ENCODE measurements at regions not wholly inside any gene's neighbourhood (a gene's known extent, or its start where the extent isn't known, plus 50 kb on each side); places are given as distances from the start of the nearest gene placed in this dataset.

- no peaks in the 10 kb centered on the region for H3K9me3 ChIP-seq (ENCODE audit: low read length)
- no peak overlapping the region for H3K4me3 ChIP-seq (ENCODE audit: low read depth in 1 of 2, low read length in 2 of 2)
- no peaks in the 10 kb centered on the region for H3K4me1 ChIP-seq (ENCODE audit: insufficient read depth, low read length)
- no peaks in the 10 kb centered on the region for H3K27me3 ChIP-seq (ENCODE audit: control insufficient read depth in 1 of 2, insufficient read depth in 2 of 2, low read length in 2 of 2)
- H3K27ac ChIP-seq (ENCODE audit: low read depth, low read length), result no peak overlapping the region
- no peaks in the 10 kb centered on the region for H3K36me3 ChIP-seq (ENCODE audit: insufficient read depth, low read length)
- H3K9ac ChIP-seq (ENCODE audit: low read length), result no peak overlapping the region
These were observed 310.0 kb upstream of the LRIG3 start for GRCh38 chr12:59230334-59230733.

GRCh38 chr12:59219148-59219547, 298.8 kb upstream of the LRIG3 start:
- Histone ChIP-seq H3K9ac (ENCODE audit: low read length) (no peak overlapping the region), H3K4me3 (ENCODE audit: low read depth in 1 of 2, low read length in 2 of 2) (no peak overlapping the region), H3K4me1 (ENCODE audit: insufficient read depth, low read length) (no peaks in the 10 kb centered on the region), H3K36me3 (ENCODE audit: insufficient read depth, low read length) (no peaks in the 10 kb centered on the region), H3K27ac (ENCODE audit: low read depth, low read length) (no peak overlapping the region), H3K27me3 (ENCODE audit: control insufficient read depth in 1 of 2, insufficient read depth in 2 of 2, low read length in 2 of 2) (no peaks in the 10 kb centered on the region), H3K9me3 (ENCODE audit: low read length) (no peaks in the 10 kb centered on the region)

- no peaks in the 10 kb centered on the region for H3K9me3 ChIP-seq (ENCODE audit: low read length)
- H3K4me3 ChIP-seq (ENCODE audit: low read depth in 1 of 2, low read length in 2 of 2), result no peak overlapping the region
- no peak overlapping the region for H3K27ac ChIP-seq (ENCODE audit: low read depth, low read length)
- no peaks in the 10 kb centered on the region for H3K27me3 ChIP-seq (ENCODE audit: control insufficient read depth in 1 of 2, insufficient read depth in 2 of 2, low read length in 2 of 2)
- H3K9ac ChIP-seq (ENCODE audit: low read length), result no peak overlapping the region
- no peaks in the 10 kb centered on the region for H3K4me1 ChIP-seq (ENCODE audit: insufficient read depth, low read length)
- no peaks in the 10 kb centered on the region for H3K36me3 ChIP-seq (ENCODE audit: insufficient read depth, low read length)
These were observed 276.7 kb upstream of the LRIG3 start for GRCh38 chr12:59196989-59197388.

GRCh38 chr12:59194794-59195193, 274.5 kb upstream of the LRIG3 start:
- Histone ChIP-seq H3K9me3 (ENCODE audit: low read length) (no peaks in the 10 kb centered on the region), H3K4me3 (ENCODE audit: low read depth in 1 of 2, low read length in 2 of 2) (no peak overlapping the region), H3K27ac (ENCODE audit: low read depth, low read length) (no peak overlapping the region), H3K4me1 (ENCODE audit: insufficient read depth, low read length) (no peaks in the 10 kb centered on the region), H3K36me3 (ENCODE audit: insufficient read depth, low read length) (no peaks in the 10 kb centered on the region), H3K9ac (ENCODE audit: low read length) (no peak overlapping the region), H3K27me3 (ENCODE audit: control insufficient read depth in 1 of 2, insufficient read depth in 2 of 2, low read length in 2 of 2) (no peaks in the 10 kb centered on the region)

GRCh38 chr12:59193476-59194050, 273.3 kb upstream of the LRIG3 start:
- Histone ChIP-seq H3K36me3 (ENCODE audit: insufficient read depth, low read length) (no peaks in the 10 kb centered on the region), H3K4me1 (ENCODE audit: insufficient read depth, low read length) (no peaks in the 10 kb centered on the region), H3K9me3 (ENCODE audit: low read length) (no peaks in the 10 kb centered on the region), H3K27ac (ENCODE audit: low read depth, low read length) (no peak overlapping the region), H3K27me3 (ENCODE audit: control insufficient read depth in 1 of 2, insufficient read depth in 2 of 2, low read length in 2 of 2) (no peaks in the 10 kb centered on the region), H3K4me3 (ENCODE audit: low read depth in 1 of 2, low read length in 2 of 2) (no peak overlapping the region), H3K9ac (ENCODE audit: low read length) (no peak overlapping the region)

- Histone ChIP-seq H3K9ac (ENCODE audit: low read length) (no peak overlapping the region), H3K4me3 (ENCODE audit: low read depth in 1 of 2, low read length in 2 of 2) (no peak overlapping the region), H3K27me3 (ENCODE audit: control insufficient read depth in 1 of 2, insufficient read depth in 2 of 2, low read length in 2 of 2) (no peaks in the 10 kb centered on the region), H3K9me3 (ENCODE audit: low read length) (no peaks in the 10 kb centered on the region), H3K4me1 (ENCODE audit: insufficient read depth, low read length) (no peaks in the 10 kb centered on the region), H3K27ac (ENCODE audit: low read depth, low read length) (no peak overlapping the region), H3K36me3 (ENCODE audit: insufficient read depth, low read length) (no peaks in the 10 kb centered on the region)
These were observed 271.1 kb upstream of the LRIG3 start for GRCh38 chr12:59191372-59191771.

- no peaks in the 10 kb centered on the region for H3K27me3 ChIP-seq (ENCODE audit: control insufficient read depth in 1 of 2, insufficient read depth in 2 of 2, low read length in 2 of 2)
- H3K4me1 ChIP-seq (ENCODE audit: insufficient read depth, low read length), result no peaks in the 10 kb centered on the region
- H3K4me3 ChIP-seq (ENCODE audit: low read depth in 1 of 2, low read length in 2 of 2), result no peak overlapping the region
- no peaks in the 10 kb centered on the region for H3K9me3 ChIP-seq (ENCODE audit: low read length)
- H3K27ac ChIP-seq (ENCODE audit: low read depth, low read length), result no peak overlapping the region
- H3K9ac ChIP-seq (ENCODE audit: low read length), result no peak overlapping the region
- H3K36me3 ChIP-seq (ENCODE audit: insufficient read depth, low read length), result no peaks in the 10 kb centered on the region
These were observed 266.1 kb upstream of the LRIG3 start for GRCh38 chr12:59186451-59186850.

- Histone ChIP-seq H3K4me1 (ENCODE audit: insufficient read depth, low read length) (no peaks in the 10 kb centered on the region), H3K9me3 (ENCODE audit: low read length) (no peaks in the 10 kb centered on the region), H3K9ac (ENCODE audit: low read length) (no peak overlapping the region), H3K27ac (ENCODE audit: low read depth, low read length) (no peak overlapping the region), H3K27me3 (ENCODE audit: control insufficient read depth in 1 of 2, insufficient read depth in 2 of 2, low read length in 2 of 2) (no peaks in the 10 kb centered on the region), H3K4me3 (ENCODE audit: low read depth in 1 of 2, low read length in 2 of 2) (no peak overlapping the region), H3K36me3 (ENCODE audit: insufficient read depth, low read length) (no peaks in the 10 kb centered on the region)
These were observed 265.0 kb upstream of the LRIG3 start for GRCh38 chr12:59185295-59185694.

- Histone ChIP-seq H3K4me3 (ENCODE audit: low read depth in 1 of 2, low read length in 2 of 2) (no peak overlapping the region), H3K4me1 (ENCODE audit: insufficient read depth, low read length) (no peaks in the 10 kb centered on the region), H3K27me3 (ENCODE audit: control insufficient read depth in 1 of 2, insufficient read depth in 2 of 2, low read length in 2 of 2) (no peaks in the 10 kb centered on the region), H3K36me3 (ENCODE audit: insufficient read depth, low read length) (no peaks in the 10 kb centered on the region), H3K9ac (ENCODE audit: low read length) (no peak overlapping the region), H3K27ac (ENCODE audit: low read depth, low read length) (no peak overlapping the region), H3K9me3 (ENCODE audit: low read length) (no peaks in the 10 kb centered on the region)
These were observed 262.6 kb upstream of the LRIG3 start for GRCh38 chr12:59182658-59183455.

GRCh38 chr12:59182191-59182590, 261.9 kb upstream of the LRIG3 start:
- no peaks in the 10 kb centered on the region for H3K4me1 ChIP-seq (ENCODE audit: insufficient read depth, low read length)
- H3K27me3 ChIP-seq (ENCODE audit: control insufficient read depth in 1 of 2, insufficient read depth in 2 of 2, low read length in 2 of 2), result no peaks in the 10 kb centered on the region
- no peak overlapping the region for H3K27ac ChIP-seq (ENCODE audit: low read depth, low read length)
- no peak overlapping the region for H3K4me3 ChIP-seq (ENCODE audit: low read depth in 1 of 2, low read length in 2 of 2)
- no peaks in the 10 kb centered on the region for H3K9me3 ChIP-seq (ENCODE audit: low read length)
- H3K9ac ChIP-seq (ENCODE audit: low read length), result no peak overlapping the region
- H3K36me3 ChIP-seq (ENCODE audit: insufficient read depth, low read length), result no peaks in the 10 kb centered on the region

GRCh38 chr12:59181196-59181777, 261.0 kb upstream of the LRIG3 start:
- no peak overlapping the region for H3K27ac ChIP-seq (ENCODE audit: low read depth, low read length)
- no peaks in the 10 kb centered on the region for H3K36me3 ChIP-seq (ENCODE audit: insufficient read depth, low read length)
- H3K9me3 ChIP-seq (ENCODE audit: low read length), result no peaks in the 10 kb centered on the region
- H3K4me1 ChIP-seq (ENCODE audit: insufficient read depth, low read length), result no peaks in the 10 kb centered on the region
- no peak overlapping the region for H3K4me3 ChIP-seq (ENCODE audit: low read depth in 1 of 2, low read length in 2 of 2)
- H3K9ac ChIP-seq (ENCODE audit: low read length), result no peak overlapping the region
- no peaks in the 10 kb centered on the region for H3K27me3 ChIP-seq (ENCODE audit: control insufficient read depth in 1 of 2, insufficient read depth in 2 of 2, low read length in 2 of 2)

GRCh38 chr12:59179231-59179630, 258.9 kb upstream of the LRIG3 start:
- no peaks in the 10 kb centered on the region for H3K4me1 ChIP-seq (ENCODE audit: insufficient read depth, low read length)
- H3K27me3 ChIP-seq (ENCODE audit: control insufficient read depth in 1 of 2, insufficient read depth in 2 of 2, low read length in 2 of 2), result no peaks in the 10 kb centered on the region
- no peak overlapping the region for H3K9ac ChIP-seq (ENCODE audit: low read length)
- no peak overlapping the region for H3K27ac ChIP-seq (ENCODE audit: low read depth, low read length)
- H3K9me3 ChIP-seq (ENCODE audit: low read length), result no peaks in the 10 kb centered on the region
- H3K4me3 ChIP-seq (ENCODE audit: low read depth in 1 of 2, low read length in 2 of 2), result no peak overlapping the region
- H3K36me3 ChIP-seq (ENCODE audit: insufficient read depth, low read length), result no peaks in the 10 kb centered on the region

Data from muscle layer of colon (tissue), 2 donors.